Activated T-cell treated with anti-CD3 and anti-CD28 coated beads, Interleukin-2, amount 50 U/mL, for 72 hours (primary cell): ENCODE measurements at regions not wholly inside any gene's neighbourhood (a gene's known extent, or its start where the extent isn't known, plus 50 kb on each side); places are given as distances from the start of the nearest gene placed in this dataset.

ENCODE experiments used
- ATAC-seq, 2 donors: fragments of 150-1000 bp; cut with Tn5 transposase; replicated peaks in 1 of 2; 2 replicates each; pipeline ENCODE4 v1.10.0; 2021; ENCODE audit warnings: moderate library complexity in 2 of 2, mild to moderate bottlenecking in 1 of 2
- DNase-seq, 2 donors: peaks; one replicate each; pipeline ENCODE4 v3.0.0; 2021 to 2022; ENCODE audit warnings: mixed read lengths in 1 of 2
- H3K27ac Mint-ChIP-seq: one replicate; pipeline ENCODE4 v1.8.0; 2022; ENCODE audit warnings: mild to moderate bottlenecking, moderate library complexity, mixed read lengths
- H3K27me3 Mint-ChIP-seq: one replicate; pipeline ENCODE4 v1.8.0; 2022; ENCODE audit warnings: low read depth, mixed read lengths
- H3K36me3 Mint-ChIP-seq, 2 donors: one replicate each; pipeline ENCODE4 v1.8.0; 2022; ENCODE audit warnings: mixed read lengths in 2 of 2, mild to moderate bottlenecking in 1 of 2; ENCODE audit not compliant: insufficient read depth in 2 of 2
- H3K4me1 Mint-ChIP-seq: one replicate; pipeline ENCODE4 v1.8.0; 2022; ENCODE audit warnings: low read depth, mixed read lengths
- H3K4me3 Mint-ChIP-seq, 2 donors: one replicate each; pipeline ENCODE4 v1.8.0; 2022; ENCODE audit warnings: mild to moderate bottlenecking in 2 of 2, mixed read lengths in 2 of 2, moderate library complexity in 2 of 2
- H3K9me3 Mint-ChIP-seq, 2 donors: one replicate each; pipeline ENCODE4 v1.8.0; 2022; ENCODE audit warnings: mixed read lengths in 2 of 2

DNA sequence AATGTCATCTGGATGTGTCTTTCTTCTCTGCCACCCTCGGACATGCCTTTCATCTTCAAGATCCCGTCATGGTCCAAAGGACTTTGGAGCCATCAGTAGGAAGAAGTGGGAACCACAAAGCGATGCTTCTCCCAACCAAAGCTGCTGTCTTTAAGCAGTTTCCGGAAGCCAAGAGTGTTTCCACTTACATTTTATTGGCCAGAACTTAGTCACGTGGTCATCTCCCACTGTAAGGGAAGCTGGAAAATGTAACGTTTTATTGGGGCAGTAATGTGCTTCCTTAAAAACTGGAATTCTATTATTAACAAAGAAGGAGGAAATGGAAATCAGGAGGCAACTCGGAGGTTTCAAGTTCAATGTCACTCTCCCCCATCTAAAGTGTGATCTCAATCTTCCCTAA, 170.8 kb downstream of the ATG4C start:
- Mint-ChIP-seq H3K4me3 (no peak overlapping the region), H3K27me3 (peaks cover 33% of the 10 kb centered on the region), H3K4me1 (no peaks in the 10 kb centered on the region), H3K36me3 (no peaks in the 10 kb centered on the region), H3K27ac (no peak overlapping the region), H3K9me3 (no peaks in the 10 kb centered on the region)
- no peak for DNase-seq
- no peak for ATAC-seq

GRCh38 chr1:62955666-62956065, 171.7 kb downstream of the ATG4C start:
- H3K27me3 Mint-ChIP-seq = peaks cover 33% of the 10 kb centered on the region
- no peaks in the 10 kb centered on the region for H3K36me3 Mint-ChIP-seq
- no peak for ATAC-seq
- no peak overlapping the region for H3K4me3 Mint-ChIP-seq
- H3K9me3 Mint-ChIP-seq = no peaks in the 10 kb centered on the region
- no peaks in the 10 kb centered on the region for H3K4me1 Mint-ChIP-seq
- no peak for DNase-seq
- H3K27ac Mint-ChIP-seq = no peak overlapping the region

GRCh38 chr1:62962014-62962812, 178.3 kb downstream of the ATG4C start:
- Mint-ChIP-seq H3K4me1 (no peaks in the 10 kb centered on the region), H3K36me3 (no peaks in the 10 kb centered on the region), H3K27ac (no peak overlapping the region), H3K9me3 (no peaks in the 10 kb centered on the region), H3K27me3 (peaks cover under 1% of the 10 kb centered on the region), H3K4me3 (no peak overlapping the region)
- ATAC-seq (no peak), DNase-seq (no peak)

- H3K36me3 Mint-ChIP-seq = no peaks in the 10 kb centered on the region
- no peaks in the 10 kb centered on the region for H3K27me3 Mint-ChIP-seq
- H3K27ac Mint-ChIP-seq = no peak overlapping the region
- H3K9me3 Mint-ChIP-seq = no peaks in the 10 kb centered on the region
- DNase-seq = peak; percentile 18 to 23
- peak; percentile 49 to 52 for ATAC-seq
- H3K4me3 Mint-ChIP-seq = no peak overlapping the region
- H3K4me1 Mint-ChIP-seq = no peaks in the 10 kb centered on the region
Measured at GRCh38 chr1:62962901-62963776, 179.2 kb downstream of the ATG4C start.

- Mint-ChIP-seq H3K9me3 (no peaks in the 10 kb centered on the region), H3K4me1 (no peaks in the 10 kb centered on the region), H3K4me3 (no peak overlapping the region), H3K36me3 (no peaks in the 10 kb centered on the region), H3K27ac (no peak overlapping the region), H3K27me3 (no peaks in the 10 kb centered on the region)
- no peak for ATAC-seq
- no peak for DNase-seq
Measured at GRCh38 chr1:62964141-62964540, 180.2 kb downstream of the ATG4C start.

GRCh38 chr1:62967031-62967430, 183.1 kb downstream of the ATG4C start:
- no peaks in the 10 kb centered on the region for H3K36me3 Mint-ChIP-seq
- H3K4me1 Mint-ChIP-seq = no peaks in the 10 kb centered on the region
- H3K9me3 Mint-ChIP-seq = no peaks in the 10 kb centered on the region
- DNase-seq (no peak), ATAC-seq (no peak)
- no peak overlapping the region for H3K27ac Mint-ChIP-seq
- H3K27me3 Mint-ChIP-seq = no peaks in the 10 kb centered on the region
- H3K4me3 Mint-ChIP-seq = no peak overlapping the region

DNA sequence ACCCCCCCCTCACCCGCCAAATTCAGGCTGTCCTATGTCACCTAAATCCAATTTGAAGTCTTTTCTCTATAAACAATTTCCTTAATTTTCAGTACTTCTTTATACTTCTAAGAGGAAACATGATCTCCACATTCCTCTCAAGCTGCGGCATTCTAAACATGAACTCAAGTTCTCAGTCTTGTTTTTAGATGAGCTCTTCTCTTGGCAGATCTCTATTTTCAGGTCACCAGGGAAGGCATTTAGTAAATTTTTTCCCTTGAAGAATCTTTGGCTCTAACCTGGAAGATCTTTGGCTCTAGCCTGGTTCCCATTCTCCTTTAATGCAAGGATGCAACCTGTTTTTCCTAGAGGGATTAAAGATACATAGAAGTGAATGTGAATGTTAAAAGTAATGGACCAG, 193.4 kb downstream of the ATG4C start:
- peaks cover 13% of the 10 kb centered on the region for H3K27me3 Mint-ChIP-seq
- DNase-seq (no peak), ATAC-seq (no peak)
- H3K4me3 Mint-ChIP-seq = no peak overlapping the region
- H3K36me3 Mint-ChIP-seq = no peaks in the 10 kb centered on the region
- no peak overlapping the region for H3K27ac Mint-ChIP-seq
- no peaks in the 10 kb centered on the region for H3K4me1 Mint-ChIP-seq
- H3K9me3 Mint-ChIP-seq = peaks cover 0 to 2% of the 10 kb centered on the region in 2 donors

DNA sequence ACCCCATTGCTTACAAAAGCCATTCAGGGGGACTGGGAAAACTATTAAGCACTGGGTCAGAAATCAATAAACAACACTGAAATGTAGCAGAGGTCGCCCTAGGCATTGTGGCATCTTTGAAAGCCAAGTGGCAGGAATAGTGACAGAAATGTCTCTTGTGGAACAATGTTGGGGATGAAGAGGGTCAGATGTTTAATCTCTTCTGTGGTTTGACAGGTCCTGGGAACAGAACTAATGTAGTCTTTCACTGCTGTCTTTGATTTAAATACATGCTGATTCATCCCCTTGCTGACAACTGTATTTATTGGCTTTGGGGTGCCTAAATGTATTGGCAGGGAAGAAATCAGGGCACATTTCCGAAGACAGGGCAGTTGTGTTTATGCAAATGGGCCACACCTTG, 194.8 kb downstream of the ATG4C start:
- Mint-ChIP-seq H3K9me3 (peaks cover 0 to 2% of the 10 kb centered on the region in 2 donors), H3K27me3 (peaks cover 13% of the 10 kb centered on the region), H3K36me3 (no peaks in the 10 kb centered on the region), H3K27ac (no peak overlapping the region), H3K4me3 (no peak overlapping the region), H3K4me1 (no peaks in the 10 kb centered on the region)
- DNase-seq (no peak), ATAC-seq (no peak)

DNA sequence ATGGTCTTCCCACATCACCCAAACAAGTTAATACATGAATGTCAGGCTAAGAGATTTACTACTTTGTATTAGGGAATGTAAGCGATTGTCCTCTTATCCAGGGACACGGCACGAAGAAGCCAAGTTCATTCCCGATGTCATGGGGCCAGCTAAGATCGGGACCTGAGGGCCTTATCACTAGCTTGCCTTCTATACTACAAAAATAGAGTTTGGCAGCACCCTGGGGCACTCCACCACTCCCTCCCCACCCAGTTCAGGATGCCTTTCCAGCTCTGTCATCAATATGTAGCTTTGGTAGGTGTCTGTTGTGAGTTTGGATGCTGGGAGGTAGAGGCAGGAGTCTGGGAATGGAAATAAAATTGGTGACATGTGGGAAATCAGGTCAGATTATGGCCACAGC, 197.5 kb downstream of the ATG4C start:
- DNase-seq = no peak
- Mint-ChIP-seq H3K4me3 (no peak overlapping the region), H3K9me3 (peaks cover 0 to 2% of the 10 kb centered on the region in 2 donors), H3K36me3 (no peaks in the 10 kb centered on the region), H3K4me1 (no peaks in the 10 kb centered on the region), H3K27me3 (peaks cover 22% of the 10 kb centered on the region), H3K27ac (no peak overlapping the region)
- ATAC-seq = no peak

- peaks cover 0 to 7% of the 10 kb centered on the region in 2 donors for H3K9me3 Mint-ChIP-seq
- no peak for ATAC-seq
- H3K27ac Mint-ChIP-seq = no peak overlapping the region
- H3K4me3 Mint-ChIP-seq = no peak overlapping the region
- no peak for DNase-seq
- no peaks in the 10 kb centered on the region for H3K36me3 Mint-ChIP-seq
- H3K27me3 Mint-ChIP-seq = peaks cover 41% of the 10 kb centered on the region
- no peaks in the 10 kb centered on the region for H3K4me1 Mint-ChIP-seq
Measured at GRCh38 chr1:62988867-62989266, 204.9 kb downstream of the ATG4C start.

- Mint-ChIP-seq H3K27ac (no peak overlapping the region), H3K27me3 (peaks cover 38% of the 10 kb centered on the region)
- no peak for DNase-seq
Measured at GRCh38 chr1:62989497-62989896, 205.6 kb downstream of the ATG4C start.

DNA sequence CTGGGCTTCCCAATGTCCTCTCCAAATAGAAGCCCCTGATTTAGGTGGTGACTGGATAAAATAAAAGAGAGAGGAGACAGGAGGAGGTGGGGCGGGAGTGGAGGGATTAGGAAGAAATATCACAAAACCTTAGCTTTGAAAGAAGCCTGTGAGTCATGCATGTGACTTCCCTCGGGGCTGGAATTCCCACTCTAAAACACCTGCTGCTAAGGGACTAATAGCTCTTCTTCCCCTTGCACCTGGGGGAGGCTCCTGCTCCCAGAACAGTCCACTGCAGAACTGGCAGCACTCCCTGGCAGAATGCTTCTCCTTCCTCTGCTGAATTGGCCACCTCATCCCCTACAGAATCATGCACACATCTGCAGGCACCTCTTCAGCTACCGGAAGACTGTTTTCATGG, 207.2 kb downstream of the ATG4C start:
- peaks cover 38% of the 10 kb centered on the region for H3K27me3 Mint-ChIP-seq
- H3K9me3 Mint-ChIP-seq = peaks cover 0 to 9% of the 10 kb centered on the region in 2 donors
- no peaks in the 10 kb centered on the region for H3K36me3 Mint-ChIP-seq
- no peaks in the 10 kb centered on the region for H3K4me1 Mint-ChIP-seq
- ATAC-seq (no peak), DNase-seq (no peak)
- H3K4me3 Mint-ChIP-seq = no peak overlapping the region
- no peak overlapping the region for H3K27ac Mint-ChIP-seq

More at GRCh38 chr1:62989497-62989896, 205.6 kb downstream of the ATG4C start:
- Mint-ChIP-seq H3K9me3 (peaks cover 0 to 7% of the 10 kb centered on the region in 2 donors), H3K36me3 (no peaks in the 10 kb centered on the region), H3K4me3 (no peak overlapping the region), H3K4me1 (no peaks in the 10 kb centered on the region)
- no peak for ATAC-seq

GRCh38 chr1:62993844-62994243, 209.9 kb downstream of the ATG4C start:
- no peaks in the 10 kb centered on the region for H3K36me3 Mint-ChIP-seq

More at GRCh38 chr1:62993844-62994243, 209.9 kb downstream of the ATG4C start:
- ATAC-seq (no peak), DNase-seq (no peak)
- Mint-ChIP-seq H3K4me1 (no peaks in the 10 kb centered on the region), H3K27ac (no peak overlapping the region), H3K4me3 (no peak overlapping the region), H3K27me3 (peaks cover 42% of the 10 kb centered on the region), H3K9me3 (peaks cover 0 to 2% of the 10 kb centered on the region in 2 donors)
